NCI-H146 treated with DMSO at 0.1 percent for 48 hours (cell line): ENCODE measurements at regions not wholly inside any gene's neighbourhood (a gene's known extent, or its start where the extent isn't known, plus 50 kb on each side); places are given as distances from the start of the nearest gene placed in this dataset.

Experiments used
- DNase-seq: peaks from one replicate; lab custom pipeline; 2025; ENCODE audit not compliant: unreplicated experiment; lab: John Stamatoyannopoulos, UW

GRCh38 chr11:15378941-15379340, 264.2 kb downstream of the INSC start:
- DNase-seq = no peak

GRCh38 chr11:15379483-15379882, 264.8 kb downstream of the INSC start:
- DNase-seq = no peak

- DNase-seq = no peak
These were observed 276.1 kb downstream of the INSC start for GRCh38 chr11:15390857-15391256.

GRCh38 chr11:15396778-15397177, 282.1 kb downstream of the INSC start:
- no peak for DNase-seq

GRCh38 chr11:15406851-15407351, 292.2 kb downstream of the INSC start:
- no peak for DNase-seq

DNA sequence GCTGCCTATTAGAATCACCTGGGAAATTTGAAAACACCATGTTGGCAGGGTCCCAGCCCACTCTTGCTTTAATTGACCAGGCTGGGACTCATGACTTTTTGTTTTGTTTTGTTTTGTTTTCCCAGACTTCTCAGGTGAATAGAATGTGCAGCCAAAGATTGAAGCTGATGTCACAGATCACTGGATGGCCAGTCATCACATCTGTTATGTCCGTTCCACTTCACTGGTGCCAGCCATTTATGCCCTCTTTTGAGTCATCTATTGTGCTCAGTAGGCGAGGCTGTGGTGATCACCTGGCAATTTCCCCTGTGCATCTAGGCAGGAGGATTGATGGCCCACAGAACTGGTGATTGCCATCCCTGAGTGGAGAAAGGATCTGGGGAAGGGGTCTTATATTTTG, 297.3 kb downstream of the INSC start:
- DNase-seq = no peak

- DNase-seq = no peak
These were observed 304.2 kb downstream of the INSC start for GRCh38 chr11:15418921-15419320.

GRCh38 chr11:15419696-15420095, 305.0 kb downstream of the INSC start:
- DNase-seq = no peak

DNA sequence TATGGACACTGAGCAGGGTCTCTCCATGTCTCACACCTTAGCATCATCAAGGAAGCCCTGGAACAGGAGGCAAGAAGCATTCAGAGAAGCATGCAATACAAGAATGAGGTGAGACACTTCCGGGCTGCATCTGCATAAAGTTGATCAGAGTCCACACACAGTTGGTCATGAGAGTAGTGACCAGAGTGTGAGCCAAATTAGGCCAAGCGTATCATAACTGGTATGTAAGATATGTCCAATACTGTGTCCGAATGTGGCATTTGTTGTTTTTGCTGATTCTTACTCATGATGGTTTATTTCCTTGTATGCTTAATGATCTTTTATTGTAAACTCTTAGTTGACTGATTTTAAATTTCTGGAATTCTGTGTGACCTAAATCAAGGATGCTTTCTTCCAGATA, 315.7 kb downstream of the INSC start:
- DNase-seq = no peak

GRCh38 chr11:15434529-15434928, 319.8 kb downstream of the INSC start:
- no peak for DNase-seq

DNA sequence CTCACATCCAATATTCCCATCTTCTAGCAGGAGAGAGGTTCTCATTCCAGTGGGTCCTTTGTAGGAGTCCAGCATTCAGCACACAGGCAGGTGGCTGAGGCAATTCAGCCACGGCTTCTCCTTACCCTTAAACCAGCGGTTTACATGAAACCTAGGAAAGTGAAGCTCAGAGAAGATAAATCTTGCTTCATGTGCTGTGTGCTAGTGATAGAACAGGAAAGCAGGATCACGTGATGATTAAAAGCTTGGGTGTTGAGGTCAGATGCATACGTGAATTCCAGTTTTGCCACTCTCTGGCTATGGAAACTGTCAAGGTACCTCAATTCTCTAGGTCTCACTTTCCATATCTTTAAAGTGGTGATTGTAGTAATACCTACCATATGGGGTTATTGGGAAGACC, 331.6 kb downstream of the INSC start:
- DNase-seq = no peak

DNA sequence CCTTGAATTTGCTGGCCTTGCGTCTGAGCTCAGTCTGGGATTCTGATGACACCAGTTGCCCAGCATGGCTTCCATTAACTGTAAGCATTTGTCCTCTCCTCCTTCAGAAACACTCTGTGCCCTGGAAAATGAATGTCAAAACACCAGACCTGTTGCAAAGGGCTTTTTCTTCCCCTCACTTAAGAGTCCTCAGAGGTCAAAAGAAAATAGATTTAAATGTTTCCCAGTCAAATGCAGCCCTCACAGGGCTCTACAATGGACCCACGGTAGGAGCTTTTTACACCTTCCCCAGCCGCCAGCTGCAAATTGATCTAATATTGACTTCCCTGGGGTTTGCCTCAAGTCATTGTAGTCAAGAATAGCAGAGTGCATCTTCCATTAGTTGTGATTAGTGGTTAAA, 332.2 kb downstream of the INSC start:
- DNase-seq = no peak

DNA sequence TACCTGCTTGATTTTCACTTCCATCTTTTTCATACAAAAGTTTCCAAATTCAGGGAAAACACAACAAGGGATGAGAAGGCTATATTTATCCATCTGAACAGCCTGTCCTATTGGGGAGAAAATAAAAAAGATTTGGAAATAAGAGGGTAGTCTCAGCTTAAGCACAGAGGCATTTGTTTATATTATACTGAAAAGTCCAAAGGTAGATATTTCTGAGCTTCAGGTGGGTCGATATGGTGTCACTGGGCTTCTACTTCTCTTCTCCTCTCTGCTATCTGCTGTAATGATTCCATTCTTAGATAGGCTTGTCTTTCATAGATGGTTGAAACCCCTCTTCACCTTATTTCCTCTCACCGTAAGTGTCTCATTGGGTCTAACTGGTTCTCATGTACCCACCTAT, 337.0 kb downstream of the INSC start:
- no peak for DNase-seq

- DNase-seq = no peak
These were observed 338.6 kb downstream of the INSC start for GRCh38 chr11:15453211-15453765.

GRCh38 chr11:15468466-15468865, 353.7 kb downstream of the INSC start:
- DNase-seq = no peak

GRCh38 chr11:15471048-15471894, 356.5 kb downstream of the INSC start:
- DNase-seq = no peak

- peak; percentile 7 for DNase-seq
These were observed 357.4 kb downstream of the INSC start for GRCh38 chr11:15471895-15472799.

DNA sequence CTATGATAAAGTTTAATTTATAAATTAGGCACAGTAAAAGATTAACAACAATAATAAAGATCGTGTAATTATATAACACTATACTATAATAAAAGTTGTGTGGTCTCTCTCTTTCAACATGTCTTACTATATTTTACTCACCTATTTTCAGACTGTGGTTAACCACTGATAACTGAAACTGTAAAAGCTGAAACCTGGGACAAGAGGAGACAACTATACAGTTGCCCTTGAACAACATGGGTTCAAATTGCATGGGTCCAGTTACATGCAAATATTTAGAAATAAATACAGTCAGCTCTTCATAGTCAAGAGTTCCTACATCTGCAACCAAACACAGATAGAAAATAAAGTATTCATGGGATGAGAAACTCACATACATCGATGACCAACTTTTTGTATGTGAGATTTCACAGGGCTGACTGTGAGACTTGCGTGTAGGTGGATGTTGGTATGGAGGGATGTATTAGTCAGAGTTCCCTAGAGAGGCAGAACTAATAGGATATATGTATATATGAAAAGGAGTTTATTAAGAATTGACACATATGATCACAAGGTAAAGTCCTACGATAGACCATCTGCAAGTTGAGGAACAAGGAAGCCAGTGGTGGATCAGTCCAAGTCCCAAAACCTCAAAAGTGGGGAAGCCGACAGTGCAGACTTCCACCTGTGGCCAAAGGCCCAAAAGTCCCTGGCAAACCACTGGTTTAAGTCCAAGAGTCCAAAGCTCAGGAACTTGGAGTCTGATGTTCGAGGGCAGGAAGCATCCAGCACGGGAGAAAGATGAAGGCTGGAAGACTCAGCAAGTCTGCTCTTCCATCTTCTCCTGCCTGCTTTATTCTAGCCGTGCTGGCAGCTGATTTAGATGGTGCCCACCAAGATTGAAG, 359.5 kb downstream of the INSC start:
- no peak for DNase-seq

DNA sequence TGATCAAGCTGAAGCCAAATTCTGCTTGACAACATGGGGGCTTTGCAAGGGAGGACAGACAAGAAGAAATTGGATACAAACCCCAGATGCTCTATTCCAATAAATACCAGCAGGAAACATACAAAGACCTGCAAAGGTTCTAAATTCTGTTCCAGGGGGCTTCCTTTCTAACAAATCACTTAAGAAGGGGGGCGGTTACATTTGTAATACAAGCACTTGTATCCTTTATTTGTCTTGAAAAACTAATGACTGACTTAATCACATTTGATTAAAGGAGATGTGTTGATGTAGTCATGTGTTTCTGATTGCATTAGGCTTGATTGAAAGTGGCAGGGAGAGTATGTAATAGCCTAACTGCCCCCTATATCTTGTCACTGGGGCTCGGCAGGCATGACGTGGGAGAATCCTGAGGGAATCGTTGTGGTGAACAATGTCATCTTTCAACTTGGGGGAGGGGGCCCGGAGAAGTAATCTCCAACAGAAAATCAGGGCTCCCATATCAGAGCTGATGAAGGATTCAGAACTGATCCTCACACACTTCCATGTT, 361.7 kb downstream of the INSC start:
- no peak for DNase-seq

DNA sequence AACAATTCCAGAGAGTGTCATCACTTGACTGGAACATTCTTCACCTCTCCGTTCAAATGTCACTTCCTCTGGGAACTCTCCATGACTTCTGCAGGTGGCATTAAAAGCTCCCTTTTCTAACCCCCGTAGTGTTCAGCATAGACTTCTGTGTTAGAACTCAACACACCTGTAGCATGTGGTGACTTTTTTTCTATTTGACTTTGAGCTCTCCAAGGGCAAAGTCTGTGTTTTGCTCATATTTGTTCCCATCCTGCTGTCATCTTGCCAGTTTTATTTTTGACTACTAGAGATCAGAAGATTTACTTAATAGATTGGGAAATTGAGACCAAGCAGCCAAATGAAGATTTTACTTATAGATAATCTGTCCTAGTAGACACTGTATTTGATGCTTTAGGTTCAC, 367.1 kb downstream of the INSC start:
- DNase-seq = no peak
